Gastroesophageal sphincter (tissue), 3 donors: ENCODE measurements at regions not wholly inside any gene's neighbourhood (a gene's known extent, or its start where the extent isn't known, plus 50 kb on each side); places are given as distances from the start of the nearest gene placed in this dataset.

Source experiments
- POLR2A ChIP-seq, 2 donors: fragments of 450-650 bp; IDR thresholded peaks; one replicate each; pipeline ENCODE4 v1.6.1; 2017; ENCODE audit warnings: antibody characterized with exemption in 2 of 2, mild to moderate bottlenecking in 2 of 2, moderate library complexity in 1 of 2
- TF ChIP-seq, protein P1 (sequence below), 4 experiments: fragments of 200-600 bp in 2 of 4; fragments of 450-650 bp in 2 of 4; sonication (generic) in 1 of 4; IDR thresholded peaks; one replicate each; pipeline ENCODE4 v1.5.1; 2017 to 2019; ENCODE audit warnings: antibody characterized with exemption in 4 of 4, mild to moderate bottlenecking in 2 of 4, moderate library complexity in 2 of 4

DNA sequence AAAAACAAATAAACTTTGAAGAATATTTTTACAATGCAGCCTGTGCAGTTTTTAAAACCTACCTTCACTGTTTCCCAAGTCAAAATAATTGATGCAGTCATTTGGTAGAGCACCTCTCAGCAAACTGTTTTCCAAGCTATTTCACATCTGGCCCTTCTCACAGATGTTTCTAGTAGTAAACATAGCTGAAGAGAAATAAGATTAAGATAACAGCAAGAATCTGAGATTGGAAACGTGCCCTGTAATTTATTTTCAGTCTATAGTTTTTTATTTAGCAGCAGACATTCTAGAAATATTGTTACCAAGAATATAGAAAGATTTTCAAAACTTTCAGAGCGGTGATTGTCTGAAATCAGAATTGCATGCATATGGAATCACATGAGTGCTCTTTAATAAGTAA lies 440.2 kb downstream of the TRIB2 start:
- TF ChIP-seq, protein P1, sequence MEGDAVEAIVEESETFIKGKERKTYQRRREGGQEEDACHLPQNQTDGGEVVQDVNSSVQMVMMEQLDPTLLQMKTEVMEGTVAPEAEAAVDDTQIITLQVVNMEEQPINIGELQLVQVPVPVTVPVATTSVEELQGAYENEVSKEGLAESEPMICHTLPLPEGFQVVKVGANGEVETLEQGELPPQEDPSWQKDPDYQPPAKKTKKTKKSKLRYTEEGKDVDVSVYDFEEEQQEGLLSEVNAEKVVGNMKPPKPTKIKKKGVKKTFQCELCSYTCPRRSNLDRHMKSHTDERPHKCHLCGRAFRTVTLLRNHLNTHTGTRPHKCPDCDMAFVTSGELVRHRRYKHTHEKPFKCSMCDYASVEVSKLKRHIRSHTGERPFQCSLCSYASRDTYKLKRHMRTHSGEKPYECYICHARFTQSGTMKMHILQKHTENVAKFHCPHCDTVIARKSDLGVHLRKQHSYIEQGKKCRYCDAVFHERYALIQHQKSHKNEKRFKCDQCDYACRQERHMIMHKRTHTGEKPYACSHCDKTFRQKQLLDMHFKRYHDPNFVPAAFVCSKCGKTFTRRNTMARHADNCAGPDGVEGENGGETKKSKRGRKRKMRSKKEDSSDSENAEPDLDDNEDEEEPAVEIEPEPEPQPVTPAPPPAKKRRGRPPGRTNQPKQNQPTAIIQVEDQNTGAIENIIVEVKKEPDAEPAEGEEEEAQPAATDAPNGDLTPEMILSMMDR (IDR thresholded peaks at IDR 0.05), result no peak
- TF ChIP-seq POLR2A (IDR thresholded peaks at IDR 0.05), result no peak
